Mesenchymal stem cell (in vitro differentiated cells and primary cell): ENCODE measurements at regions not wholly inside any gene's neighbourhood (a gene's known extent, or its start where the extent isn't known, plus 50 kb on each side); places are given as distances from the start of the nearest gene placed in this dataset.

Experiments used
- DNase-seq: peaks from one replicate; pipeline ENCODE4 v3.0.0-alpha.2; 2013
- H2AFZ ChIP-seq: one replicate; pipeline ENCODE4 v1.6.1; 2013; ENCODE audit warnings: low read depth, mild to moderate bottlenecking, control low read depth, inconsistent platforms, low read length, moderate library complexity
- H2AK5ac ChIP-seq: 2 replicates; pipeline ENCODE4 v1.6.1; 2013; ENCODE audit warnings: low read length, moderate library complexity, mild to moderate bottlenecking, inconsistent platforms; ENCODE audit not compliant: severe bottlenecking
- H2BK120ac ChIP-seq: one replicate; pipeline ENCODE4 v1.6.1; 2013; ENCODE audit warnings: low read depth, mild to moderate bottlenecking, inconsistent platforms, low read length, moderate library complexity
- H2BK12ac ChIP-seq, 2 experiments: one replicate each; pipeline ENCODE4 v1.6.1; 2013; ENCODE audit warnings: inconsistent platforms in 2 of 2, low read length in 2 of 2, mild to moderate bottlenecking in 2 of 2, moderate library complexity in 2 of 2, control low read depth in 1 of 2
- H2BK15ac ChIP-seq: one replicate; pipeline ENCODE4 v1.6.1; 2013; ENCODE audit warnings: mild to moderate bottlenecking, low read depth, inconsistent platforms; ENCODE audit not compliant: poor library complexity, severe bottlenecking
- H2BK5ac ChIP-seq: 2 replicates; pipeline ENCODE4 v1.6.1; 2013; ENCODE audit warnings: low read depth, mild to moderate bottlenecking, low read length, control low read depth, inconsistent platforms; ENCODE audit not compliant: poor library complexity, severe bottlenecking
- H3K14ac ChIP-seq, 2 experiments: one replicate each; pipeline ENCODE4 v1.6.1; 2013; ENCODE audit warnings: inconsistent platforms in 2 of 2, low read length in 2 of 2, control low read depth in 1 of 2, mild to moderate bottlenecking in 1 of 2, moderate library complexity in 1 of 2
- H3K18ac ChIP-seq, 2 experiments: one replicate each; pipeline ENCODE4 v1.6.1; 2013; ENCODE audit warnings: inconsistent platforms in 2 of 2, low read length in 2 of 2, control low read depth in 1 of 2, low read depth in 1 of 2, mild to moderate bottlenecking in 1 of 2
- H3K23ac ChIP-seq, 2 experiments: one replicate each; pipeline ENCODE4 v1.6.1; 2013; ENCODE audit warnings: inconsistent platforms in 2 of 2, low read length in 2 of 2, mild to moderate bottlenecking in 2 of 2, moderate library complexity in 2 of 2, control low read depth in 1 of 2
- H3K27ac ChIP-seq: 2 replicates; pipeline ENCODE4 v1.5.1; 2013; ENCODE audit warnings: mild to moderate bottlenecking, moderate library complexity, low read length, control low read depth, inconsistent platforms; ENCODE audit not compliant: poor library complexity, severe bottlenecking
- H3K27me3 ChIP-seq, 2 experiments: 2 replicates each; pipeline versions ENCODE4 v1.6.1 to v1.7.0; 2013; ENCODE audit warnings: low read length in 2 of 2, mild to moderate bottlenecking in 2 of 2, moderate library complexity in 2 of 2, control low read depth in 1 of 2, inconsistent platforms in 1 of 2; ENCODE audit not compliant: control insufficient read depth in 1 of 2, insufficient read depth in 1 of 2
- H3K36me3 ChIP-seq, 2 experiments: 2 replicates each; pipeline versions ENCODE4 v1.6.1 to v1.7.0; 2013; ENCODE audit warnings: low read length in 2 of 2, control low read depth in 1 of 2, inconsistent platforms in 1 of 2, low read depth in 1 of 2, mild to moderate bottlenecking in 1 of 2; ENCODE audit not compliant: insufficient read depth in 2 of 2, control insufficient read depth in 1 of 2
- H3K4ac ChIP-seq, 2 experiments: one replicate each; pipeline ENCODE4 v1.6.1; 2013; ENCODE audit warnings: inconsistent platforms in 2 of 2, low read length in 2 of 2, mild to moderate bottlenecking in 2 of 2, moderate library complexity in 2 of 2, control low read depth in 1 of 2, low read depth in 1 of 2
- H3K4me1 ChIP-seq: 2 replicates; pipeline ENCODE4 v1.6.1; 2013; ENCODE audit warnings: low read depth, low read length, control low read depth; ENCODE audit not compliant: control insufficient read depth, insufficient read depth
- H3K4me2 ChIP-seq: 2 replicates; pipeline ENCODE4 v1.6.1; 2013; ENCODE audit warnings: low read length, mild to moderate bottlenecking, inconsistent platforms; ENCODE audit not compliant: poor library complexity, severe bottlenecking
- H3K4me3 ChIP-seq, 2 experiments: 2 replicates each; pipeline versions ENCODE4 v1.5.1 to v1.7.0; 2013; ENCODE audit warnings: low read length in 2 of 2, mild to moderate bottlenecking in 2 of 2, control low read depth in 1 of 2, low read depth in 1 of 2; ENCODE audit not compliant: insufficient read depth in 1 of 2
- H3K79me1 ChIP-seq: replicated peaks from 2 replicates; pipeline ENCODE4 v1.6.1; 2013; ENCODE audit warnings: mild to moderate bottlenecking, control low read depth, low read length, inconsistent platforms; ENCODE audit not compliant: poor library complexity, severe bottlenecking
- H3K9ac ChIP-seq: 2 replicates; pipeline ENCODE4 v1.7.0; 2013; ENCODE audit warnings: mild to moderate bottlenecking, low read length, moderate library complexity
- H3K9me3 ChIP-seq: 2 replicates; pipeline ENCODE4 v1.7.0; 2013; ENCODE audit warnings: mild to moderate bottlenecking, low read length; ENCODE audit not compliant: control insufficient read depth
- H4K8ac ChIP-seq: one replicate; pipeline ENCODE4 v1.6.1; 2013; ENCODE audit warnings: inconsistent platforms, mild to moderate bottlenecking, low read length, moderate library complexity
- H4K91ac ChIP-seq: one replicate; pipeline ENCODE4 v1.6.1; 2013; ENCODE audit warnings: mild to moderate bottlenecking, low read length, inconsistent platforms
- WGBS: methylation state at CpG from one replicate; pipeline ENCODE4 v1.1.7; 2013; ENCODE audit warnings: mixed read lengths; 5-methylcytosine and 5-hydroxymethylcytosine counted together

DNA sequence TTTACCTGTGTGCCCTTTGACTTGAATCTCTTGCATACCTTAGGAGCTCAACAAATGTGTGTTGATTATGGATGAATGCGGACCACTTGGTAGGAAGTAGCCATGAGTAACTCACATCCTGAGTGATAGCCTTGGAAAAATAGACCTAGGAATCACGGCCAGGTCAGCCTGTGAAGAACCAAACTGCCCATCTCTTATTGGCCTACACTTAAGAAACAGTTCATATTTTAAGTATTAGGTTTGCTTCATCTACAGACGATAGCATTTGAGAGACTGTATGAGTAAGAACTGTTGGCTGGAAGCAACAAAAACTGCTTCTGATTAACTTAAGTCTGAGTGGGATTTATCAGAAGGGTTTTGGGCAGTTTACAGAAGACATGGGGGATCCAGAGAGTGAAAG, 152.5 kb upstream of the ADRA1D start:
- Histone ChIP-seq H3K4me3 (no peak overlapping the region), H3K9me3 (peaks cover 10% of the 10 kb centered on the region), H2BK120ac (no peak overlapping the region), H3K4me2 (no peak overlapping the region), H2BK15ac (no peak overlapping the region), H3K79me1 (no peaks in the 10 kb centered on the region), H4K8ac (no peak overlapping the region), H4K91ac (no peak overlapping the region), H3K18ac (no peak overlapping the region), H3K27ac (no peak overlapping the region), H2BK5ac (no peak overlapping the region), H3K36me3 (no peaks in the 10 kb centered on the region), H3K4me1 (no peaks in the 10 kb centered on the region), H3K9ac (no peak overlapping the region), H3K4ac (no peak overlapping the region), H2AK5ac (no peak overlapping the region), H3K27me3 (peaks cover 18 to 25% of the 10 kb centered on the region in 2 experiments), H3K14ac (peak overlapping the region in 1 of 2 experiments; percentile 79), H3K23ac (no peak overlapping the region), H2AFZ (no peak overlapping the region), H2BK12ac (no peak overlapping the region)
- no peak for DNase-seq
- 76% methylated on average over 2 of the region's 3 CpGs for whole genome bisulfite sequencing

DNA sequence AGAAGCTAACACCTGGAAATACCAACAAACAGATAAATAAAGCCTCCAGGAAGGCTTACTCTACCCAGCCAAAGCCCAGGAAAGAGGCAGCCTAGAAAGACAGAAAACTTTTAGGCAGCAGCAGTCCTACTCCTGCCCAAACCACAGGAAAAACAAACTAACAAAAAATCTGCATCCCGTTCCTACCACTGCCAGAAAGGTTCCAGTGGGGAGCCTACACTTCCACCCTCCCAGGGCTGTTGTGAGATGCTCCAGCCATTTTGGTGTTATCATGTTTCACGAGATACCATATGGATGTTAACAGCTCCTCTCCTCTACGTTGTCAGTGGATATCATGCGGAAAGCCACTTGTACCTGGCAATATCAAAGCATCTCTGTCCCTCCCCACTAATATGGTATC, 135.9 kb upstream of the ADRA1D start:
- H3K9me3 ChIP-seq = no peaks in the 10 kb centered on the region

DNA sequence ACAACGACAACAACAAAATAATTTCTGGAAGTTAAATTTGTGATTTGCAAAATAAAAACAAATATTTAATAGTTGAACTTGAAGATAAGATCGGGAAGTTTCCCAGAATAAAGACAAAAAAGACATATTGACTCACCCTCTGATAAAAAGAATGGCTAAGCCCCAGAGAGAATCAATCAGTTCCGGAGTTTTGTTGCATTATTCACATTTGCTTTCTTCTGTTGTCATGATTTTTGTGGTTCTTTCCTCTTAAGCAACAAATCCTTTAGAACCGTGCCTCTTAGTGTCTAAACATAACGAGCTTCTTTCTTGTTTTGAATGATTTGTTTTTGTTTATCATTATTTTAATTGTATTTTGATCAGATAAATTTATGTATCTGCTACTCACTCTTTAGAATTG, 134.9 kb upstream of the ADRA1D start:
- no peaks in the 10 kb centered on the region for H3K36me3 ChIP-seq
- 75% methylated on average over 2 of the region's 5 CpGs for WGBS

More for the DNA sequence above, 135.9 kb upstream of the ADRA1D start:
- H2BK12ac ChIP-seq = no peak overlapping the region
- no peak overlapping the region for H2AFZ ChIP-seq
- no peak overlapping the region for H2BK5ac ChIP-seq
- no peak overlapping the region for H3K23ac ChIP-seq
- H3K4me2 ChIP-seq = no peak overlapping the region
- no peak for DNase-seq
- no peak overlapping the region for H4K91ac ChIP-seq
- no peak overlapping the region for H3K27ac ChIP-seq
- no peak overlapping the region for H4K8ac ChIP-seq
- H3K36me3 ChIP-seq = no peaks in the 10 kb centered on the region
- 75% methylated on average over 4 of the region's 4 CpGs for whole genome bisulfite sequencing
- no peak overlapping the region for H3K14ac ChIP-seq
- H2BK15ac ChIP-seq = no peak overlapping the region
- no peak overlapping the region for H3K9ac ChIP-seq
- no peak overlapping the region for H2BK120ac ChIP-seq
- H3K27me3 ChIP-seq = peaks cover 0 to 7% of the 10 kb centered on the region in 2 experiments
- H3K4me1 ChIP-seq = no peaks in the 10 kb centered on the region
- H3K4me3 ChIP-seq = no peak overlapping the region
- no peak overlapping the region for H3K18ac ChIP-seq
- no peak overlapping the region for H2AK5ac ChIP-seq
- H3K4ac ChIP-seq = no peak overlapping the region
- H3K79me1 ChIP-seq = no peaks in the 10 kb centered on the region

DNA sequence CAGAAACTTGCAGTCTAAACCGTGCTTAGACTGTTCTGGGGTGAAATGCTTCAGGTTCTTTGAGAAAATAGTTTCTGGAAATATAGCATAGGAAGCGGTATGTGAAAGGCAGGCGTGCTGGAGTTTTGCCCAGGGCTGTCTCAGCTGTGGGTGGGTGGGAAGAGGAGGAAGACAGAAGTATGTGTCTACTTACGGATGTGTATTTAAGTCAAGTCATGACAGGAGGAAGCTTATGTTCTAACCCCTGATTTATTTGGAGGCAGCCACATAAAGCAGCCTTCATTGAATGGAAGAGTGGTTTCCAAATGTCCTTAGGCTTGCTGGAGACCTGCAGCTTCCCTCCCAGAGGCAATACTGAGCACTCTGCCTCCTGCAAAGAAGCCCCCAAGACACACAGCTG, 126.8 kb upstream of the ADRA1D start:
- no peak overlapping the region for H3K4me3 ChIP-seq
- no peak overlapping the region for H3K23ac ChIP-seq
- DNase-seq = no peak
- H3K18ac ChIP-seq = no peak overlapping the region
- no peak overlapping the region for H2BK5ac ChIP-seq
- no peak overlapping the region for H3K4ac ChIP-seq
- H3K4me2 ChIP-seq = no peak overlapping the region
- H2BK15ac ChIP-seq = no peak overlapping the region
- H2AK5ac ChIP-seq = no peak overlapping the region
- no peaks in the 10 kb centered on the region for H3K36me3 ChIP-seq
- H2BK12ac ChIP-seq = no peak overlapping the region
- H2AFZ ChIP-seq = no peak overlapping the region
- no peak overlapping the region for H3K27ac ChIP-seq
- peaks cover 5% of the 10 kb centered on the region for H3K9me3 ChIP-seq
- no peaks in the 10 kb centered on the region for H3K79me1 ChIP-seq
- H3K9ac ChIP-seq = no peak overlapping the region
- H3K14ac ChIP-seq = no peak overlapping the region
- no peak overlapping the region for H4K91ac ChIP-seq
- H4K8ac ChIP-seq = no peak overlapping the region
- H3K27me3 ChIP-seq = peaks cover 0 to under 1% of the 10 kb centered on the region in 2 experiments
- no peaks in the 10 kb centered on the region for H3K4me1 ChIP-seq
- 63% methylated on average over 4 of the region's 4 CpGs for WGBS
- no peak overlapping the region for H2BK120ac ChIP-seq

More for the DNA sequence above, 134.9 kb upstream of the ADRA1D start:
- no peak overlapping the region for H3K14ac ChIP-seq
- no peak overlapping the region for H2BK120ac ChIP-seq
- H4K8ac ChIP-seq = no peak overlapping the region
- H2BK15ac ChIP-seq = no peak overlapping the region
- no peak overlapping the region for H2BK12ac ChIP-seq
- no peak overlapping the region for H2AFZ ChIP-seq
- no peaks in the 10 kb centered on the region for H3K79me1 ChIP-seq
- no peak overlapping the region for H3K27ac ChIP-seq
- H3K27me3 ChIP-seq = peaks cover 0 to 7% of the 10 kb centered on the region in 2 experiments
- DNase-seq = no peak
- H3K4me2 ChIP-seq = no peak overlapping the region
- H3K23ac ChIP-seq = no peak overlapping the region
- H2AK5ac ChIP-seq = no peak overlapping the region
- no peaks in the 10 kb centered on the region for H3K4me1 ChIP-seq
- H3K9me3 ChIP-seq = no peaks in the 10 kb centered on the region
- no peak overlapping the region for H4K91ac ChIP-seq
- H3K18ac ChIP-seq = no peak overlapping the region
- no peak overlapping the region for H3K4me3 ChIP-seq
- no peak overlapping the region for H3K4ac ChIP-seq
- no peak overlapping the region for H2BK5ac ChIP-seq
- peak overlapping the region; percentile 29 for H3K9ac ChIP-seq
